ENCODE measurements at regions not wholly inside any gene's neighbourhood (a gene's known extent, or its start where the extent isn't known, plus 50 kb on each side); places are given as distances from the start of the nearest gene placed in this dataset.

- no peak for TF ChIP-seq RAD21 (IDR thresholded peaks at IDR 0.05; ENCODE audit: low read depth)
- TF ChIP-seq MAX (IDR thresholded peaks at IDR 0.05): no peak
- no peak for TF ChIP-seq EGR1 (IDR thresholded peaks at IDR 0.05)
- TF ChIP-seq CEBPB (IDR thresholded peaks at IDR 0.05): no peak
- no peak for TF ChIP-seq TAF1 (IDR thresholded peaks at IDR 0.05; ENCODE audit: low read depth)
- TF ChIP-seq CREB1 (IDR thresholded peaks at IDR 0.05; ENCODE audit: low read depth): no peak
- TF ChIP-seq NFIC (IDR thresholded peaks at IDR 0.05): no peak
- no peak for TF ChIP-seq TCF12 (IDR thresholded peaks at IDR 0.05; ENCODE audit: low read depth)
- TF ChIP-seq REST (IDR thresholded peaks at IDR 0.05; ENCODE audit: low read depth): no peak
- TF ChIP-seq EP300 (IDR thresholded peaks at IDR 0.05; ENCODE audit: borderline replicate concordance): no peak
- no peak for TF ChIP-seq YY1 (IDR thresholded peaks at IDR 0.05; ENCODE audit: low read depth)
- TF ChIP-seq FOXM1 (IDR thresholded peaks at IDR 0.05; ENCODE audit: borderline replicate concordance, low read depth): no peak
- no peak for TF ChIP-seq USF1 (IDR thresholded peaks at IDR 0.05)
- no peak for TF ChIP-seq ZBTB7A (IDR thresholded peaks at IDR 0.05; ENCODE audit: low read depth)
Measured at GRCh38 chr12:127143020-127143419, 1124.0 kb upstream of the TMEM132C start.
